Stimulated activated naive CD4-positive, alpha-beta T cell treated with Interleukin-2 at 50 U/mL for 16 hours (primary cell): ENCODE measurements at regions not wholly inside any gene's neighbourhood (a gene's known extent, or its start where the extent isn't known, plus 50 kb on each side); places are given as distances from the start of the nearest gene placed in this dataset.
"Not testable (repeated sequence)": the region's sequence is repeated elsewhere in the genome, so short reads cannot be mapped to it uniquely, and the experiment has no call there.

Experiments used
- DNase-seq: peaks from one replicate; lab custom pipeline; 2025; lab: John Stamatoyannopoulos, UW

DNA sequence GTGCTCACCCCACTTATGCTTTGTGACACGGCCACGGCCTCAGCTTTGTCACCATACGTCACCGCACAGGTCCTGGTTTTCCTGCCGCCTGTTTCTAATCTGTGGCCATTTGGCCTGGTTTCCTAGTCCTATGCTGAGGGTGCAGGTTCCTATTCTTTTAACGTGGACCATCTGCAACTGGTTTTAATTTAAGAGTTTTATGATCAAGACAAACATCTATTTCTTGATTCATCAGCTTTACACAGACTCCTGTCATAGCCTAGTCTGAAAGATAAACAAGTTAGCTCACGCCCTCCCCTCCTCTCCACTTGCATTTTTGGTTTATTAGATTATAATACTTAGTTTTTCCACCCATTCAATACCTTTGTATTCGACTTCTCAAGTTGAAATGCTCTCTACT is 97.5 kb upstream of the RPS6KA2 start:
- no peak for DNase-seq

DNA sequence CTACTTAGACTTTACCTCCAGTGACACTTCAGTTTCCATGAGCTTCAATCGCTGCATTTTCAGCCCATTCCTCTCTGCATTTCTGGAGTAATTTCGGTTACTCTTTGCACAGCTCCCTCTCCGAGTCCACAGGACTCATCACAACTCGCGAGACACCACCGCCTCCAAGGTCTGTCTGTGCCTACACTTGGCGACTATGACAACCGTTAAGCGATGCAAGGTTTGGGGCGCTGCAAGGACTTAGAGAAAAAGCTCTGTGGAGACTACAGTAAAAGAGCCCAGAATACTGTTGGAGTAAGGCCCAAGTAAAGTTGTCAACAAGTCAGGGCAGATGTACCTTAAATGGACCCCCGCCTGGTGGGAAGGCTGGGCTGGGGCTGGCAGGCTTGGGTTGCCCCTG is 95.7 kb upstream of the RPS6KA2 start:
- no peak for DNase-seq

DNA sequence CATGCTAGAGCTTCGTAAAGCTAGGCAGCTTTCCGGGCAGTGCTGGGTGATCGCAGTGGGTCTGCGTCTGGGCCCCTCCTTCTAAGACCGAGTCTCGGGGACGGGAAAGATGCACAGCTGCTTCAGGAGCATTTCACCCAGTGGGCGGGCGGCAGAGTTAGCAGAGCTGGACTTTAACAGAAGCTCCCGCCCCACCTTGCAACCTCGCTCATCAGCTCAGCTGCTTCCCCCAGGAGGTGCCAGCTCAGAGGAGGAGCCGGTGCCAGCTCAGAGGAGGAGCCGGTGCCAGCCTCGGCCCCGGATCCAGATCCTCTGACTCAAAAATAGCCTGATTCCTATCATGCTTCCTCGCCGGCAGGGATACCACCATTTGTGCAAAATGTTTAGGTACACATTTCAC is 94.5 kb upstream of the RPS6KA2 start:
- no peak for DNase-seq

DNA sequence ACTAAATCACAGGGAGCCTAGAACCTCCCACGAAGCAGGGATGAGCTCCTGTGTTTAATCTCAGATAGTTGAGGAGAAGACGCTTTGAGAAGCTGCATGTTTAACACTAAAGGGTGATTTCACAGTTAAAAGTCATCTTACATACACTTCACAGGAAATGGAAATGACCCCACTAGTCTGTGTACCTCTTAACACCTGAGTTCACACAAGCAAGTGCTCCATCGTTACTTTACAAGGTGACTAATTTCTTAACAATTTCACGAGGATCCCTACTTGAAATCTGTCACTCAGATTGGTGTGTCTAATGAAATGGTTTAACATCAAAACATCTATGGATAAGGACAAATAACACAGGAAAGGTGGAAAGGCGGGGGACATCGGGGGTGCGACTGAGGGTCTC is 93.8 kb upstream of the RPS6KA2 start:
- DNase-seq: no peak

DNA sequence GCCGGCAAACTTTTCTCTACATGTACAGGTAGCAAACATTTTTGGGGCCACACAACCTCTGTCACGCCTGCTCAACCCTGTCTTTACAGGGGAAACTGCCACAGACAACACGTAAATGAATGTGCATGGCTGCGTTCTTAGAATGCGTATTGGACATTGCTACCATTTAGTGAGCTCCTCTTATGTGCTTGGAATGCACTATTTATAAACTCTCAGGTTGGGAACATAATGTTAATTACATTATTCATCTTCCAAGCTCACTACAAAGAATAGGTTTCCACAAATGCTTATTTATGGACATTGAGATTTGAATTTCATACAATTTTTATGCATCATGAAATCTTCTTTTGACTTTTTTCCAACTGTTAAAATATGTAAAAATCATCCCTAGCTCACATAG is 92.0 kb upstream of the RPS6KA2 start:
- DNase-seq: no peak

DNA sequence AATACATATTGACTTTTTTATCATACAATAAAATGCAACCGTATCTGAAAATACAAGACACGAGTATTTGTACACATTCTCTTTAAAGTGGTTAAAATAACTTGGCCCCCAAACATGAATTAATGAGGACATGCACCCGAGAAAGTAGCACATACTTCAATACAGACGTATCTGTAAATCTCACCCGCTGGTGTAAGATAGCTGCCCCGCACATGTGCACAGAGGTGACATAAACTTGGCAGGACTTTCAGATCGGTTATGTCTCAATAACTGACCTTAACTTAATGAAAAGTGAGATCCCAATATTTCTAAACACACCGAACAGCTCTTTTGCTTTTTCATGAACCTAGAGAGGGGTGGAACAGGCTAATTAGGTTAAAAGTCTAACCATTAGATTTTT is 91.5 kb upstream of the RPS6KA2 start:
- no peak for DNase-seq

DNA sequence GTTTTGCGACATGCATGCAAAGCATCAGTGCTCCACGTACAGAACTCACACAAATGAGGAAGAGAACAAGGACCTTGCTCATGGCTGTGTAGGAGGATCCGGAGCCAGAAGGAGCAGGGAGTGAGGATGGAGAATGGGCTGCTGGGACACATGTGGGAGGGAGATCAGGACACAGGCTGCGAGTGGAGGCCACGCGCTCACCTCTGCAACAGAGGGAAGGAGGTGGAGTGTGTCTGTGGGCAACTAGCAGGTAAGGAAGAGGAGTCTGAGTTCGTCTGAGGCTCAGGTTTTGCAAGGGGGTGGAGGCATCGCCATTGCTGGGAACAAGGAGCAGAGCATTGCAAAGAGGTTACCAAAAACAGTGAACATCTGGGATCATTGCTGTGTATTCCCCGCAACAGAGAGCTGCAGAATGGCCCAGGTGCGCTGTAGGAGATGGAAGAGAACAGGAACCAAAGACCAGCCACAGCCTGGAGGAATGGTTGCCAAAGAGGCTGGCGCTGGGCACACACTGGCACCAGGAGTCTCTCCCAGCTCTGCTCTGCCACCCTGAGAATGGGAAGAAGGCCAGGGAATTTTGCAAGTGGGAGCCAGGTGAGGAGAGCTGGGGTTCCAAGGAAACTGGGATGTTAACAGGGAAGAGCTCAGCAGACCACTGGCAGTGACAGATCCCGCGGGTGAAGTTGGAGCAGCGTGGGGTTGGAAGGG is 90.0 kb upstream of the RPS6KA2 start:
- DNase-seq: no peak

DNA sequence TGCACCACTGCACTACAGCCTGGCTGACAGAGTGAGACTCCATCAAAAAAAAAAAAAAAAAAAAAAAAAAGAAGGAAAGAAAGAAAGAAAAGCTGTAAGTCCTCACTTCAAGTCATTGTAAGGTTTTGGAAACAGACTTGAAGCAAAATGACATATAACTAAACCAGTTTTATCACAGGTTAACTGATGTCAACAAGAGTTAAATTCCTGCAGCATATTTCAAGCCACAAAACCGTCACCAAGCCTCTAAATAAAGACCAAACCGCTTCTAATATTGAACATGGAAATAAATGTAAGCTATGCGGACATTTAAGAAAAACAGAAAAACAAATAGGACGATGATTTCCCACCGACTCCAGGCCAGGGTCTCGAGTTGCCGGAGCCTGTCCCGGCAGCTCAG is 88.9 kb upstream of the RPS6KA2 start:
- no peak for DNase-seq

DNA sequence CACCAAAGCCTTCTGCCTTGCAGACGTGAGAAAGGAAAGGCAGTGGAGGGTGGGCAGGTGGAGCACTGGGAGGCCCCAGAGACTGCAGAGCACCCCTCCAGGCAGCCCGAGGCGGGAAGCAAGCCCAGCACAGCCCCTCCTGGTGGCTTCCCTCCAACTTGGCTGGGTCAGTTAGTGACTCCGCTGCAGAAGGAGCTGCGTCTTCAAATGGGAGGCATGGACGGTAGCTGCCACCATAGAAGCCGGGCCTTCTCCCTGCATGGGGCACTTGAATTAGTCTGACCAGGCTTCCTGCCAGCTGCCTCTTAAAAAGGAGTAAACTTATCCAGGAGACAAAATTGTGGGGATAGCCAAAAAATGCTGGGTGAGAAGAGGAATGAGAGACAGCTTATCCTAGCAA is 88.0 kb upstream of the RPS6KA2 start:
- no peak for DNase-seq

DNA sequence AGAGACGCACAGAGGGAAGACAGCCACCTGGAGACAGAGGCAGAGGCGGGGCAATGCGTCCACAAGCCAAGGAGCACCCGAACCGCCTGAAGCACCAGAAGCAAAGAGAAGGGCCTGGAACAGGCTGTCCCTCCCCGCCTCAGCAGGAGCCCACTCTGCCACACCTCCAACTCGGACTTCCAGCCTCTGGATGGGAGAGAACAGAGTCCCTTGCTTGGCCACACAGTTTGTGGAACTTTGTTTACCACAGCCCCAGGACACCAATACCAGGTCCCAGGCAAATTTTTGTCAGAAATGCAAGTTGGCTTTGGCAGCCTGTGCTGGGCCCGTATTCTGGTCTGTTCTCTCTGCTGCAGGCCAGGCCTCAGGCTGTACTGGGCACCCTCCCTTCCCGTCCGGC is 87.5 kb upstream of the RPS6KA2 start:
- DNase-seq: no peak

DNA sequence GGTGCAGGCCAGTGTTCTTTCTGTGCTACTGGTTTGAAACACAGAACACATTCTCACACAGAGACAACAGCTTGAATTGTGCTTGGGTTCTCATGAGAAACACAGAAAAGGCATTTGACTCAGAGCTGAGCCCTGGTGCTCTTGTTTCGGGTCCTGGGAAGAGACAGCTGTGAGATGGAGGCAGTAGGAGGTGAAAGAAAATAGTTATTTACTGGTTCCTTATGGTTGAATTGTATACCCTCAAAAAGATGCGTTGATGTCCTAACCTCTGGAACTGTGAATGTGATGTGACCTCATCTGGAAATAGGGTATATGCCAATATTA is 87.1 kb upstream of the RPS6KA2 start:
- no peak for DNase-seq

DNA sequence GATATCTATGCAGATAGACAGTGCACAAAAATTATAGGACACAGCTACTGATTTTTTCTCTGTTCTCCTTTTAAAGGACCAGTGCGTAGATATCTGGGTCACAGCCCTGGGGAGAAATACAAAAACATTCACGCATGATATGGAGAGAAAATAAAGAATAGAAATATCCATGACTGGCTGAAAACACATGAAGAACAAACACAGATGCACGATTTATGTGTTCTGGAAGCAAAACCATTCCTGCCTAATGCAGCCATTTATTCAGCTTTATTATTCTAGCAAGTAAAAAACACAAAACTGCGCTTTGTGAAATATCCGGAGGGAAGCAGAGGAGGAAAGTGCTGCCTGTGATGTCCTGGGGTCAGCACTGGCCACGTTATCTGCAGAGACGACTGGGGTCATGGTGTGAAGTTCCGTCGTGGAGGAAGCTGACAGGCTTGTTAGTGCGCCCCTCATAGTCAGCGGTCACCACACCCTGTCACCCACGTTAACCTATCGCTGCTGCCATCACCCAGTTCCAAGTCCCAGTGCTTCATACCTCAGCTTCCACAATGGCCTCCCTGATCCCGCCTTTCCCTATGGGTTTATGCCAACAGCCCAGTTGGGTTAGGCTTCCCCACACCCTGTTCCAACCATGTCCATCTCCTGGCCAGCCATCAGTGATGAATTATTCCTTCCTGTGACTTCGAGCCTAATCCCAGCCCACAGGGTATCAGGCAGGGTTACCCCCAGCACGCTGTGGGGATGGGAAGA is 86.6 kb upstream of the RPS6KA2 start:
- DNase-seq: no peak

DNA sequence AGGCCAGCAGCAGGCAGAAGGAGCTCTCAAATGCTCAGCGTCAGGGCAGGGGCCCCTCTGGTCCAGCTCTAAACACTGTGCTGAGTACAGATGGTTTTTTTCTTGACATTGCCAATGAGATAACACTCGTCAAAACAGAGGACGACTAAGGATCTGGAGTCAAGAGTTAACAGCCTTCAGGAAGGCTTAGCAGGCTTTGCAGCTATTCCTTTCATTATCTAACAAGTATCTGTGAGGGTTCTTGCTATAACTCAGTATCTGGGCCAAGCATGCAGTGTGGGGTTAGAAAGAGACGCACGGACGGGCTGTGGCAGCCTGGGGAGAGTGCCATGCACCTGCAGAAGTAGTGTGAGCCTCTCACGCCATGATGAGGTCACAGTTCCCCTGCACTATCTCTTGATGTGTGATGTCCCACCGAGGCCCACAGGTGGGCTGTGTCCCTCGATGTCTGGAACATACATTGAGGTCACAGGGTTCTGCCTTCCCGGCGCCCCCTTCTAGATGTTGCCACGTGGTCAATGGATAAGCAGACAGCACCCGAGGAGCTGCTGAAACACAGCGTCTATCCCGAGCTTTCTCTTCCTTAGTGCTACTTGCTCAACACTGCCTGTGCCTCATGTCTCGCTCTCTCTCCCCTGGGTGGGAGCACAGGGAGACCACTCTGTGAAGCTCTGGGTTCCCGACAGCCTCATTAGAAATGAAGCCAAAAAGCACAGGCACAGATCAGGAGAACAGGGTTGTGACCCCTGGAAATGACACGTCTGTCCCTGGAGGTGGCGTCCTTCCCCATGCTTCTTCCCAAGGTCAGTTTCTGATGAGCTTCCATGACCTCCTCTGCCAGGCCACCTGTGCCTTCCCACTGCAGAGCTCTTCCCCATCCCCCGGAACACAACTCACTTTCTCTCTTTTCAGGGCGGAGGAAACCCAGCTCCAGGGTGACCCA is 85.5 kb upstream of the RPS6KA2 start:
- DNase-seq: no peak

DNA sequence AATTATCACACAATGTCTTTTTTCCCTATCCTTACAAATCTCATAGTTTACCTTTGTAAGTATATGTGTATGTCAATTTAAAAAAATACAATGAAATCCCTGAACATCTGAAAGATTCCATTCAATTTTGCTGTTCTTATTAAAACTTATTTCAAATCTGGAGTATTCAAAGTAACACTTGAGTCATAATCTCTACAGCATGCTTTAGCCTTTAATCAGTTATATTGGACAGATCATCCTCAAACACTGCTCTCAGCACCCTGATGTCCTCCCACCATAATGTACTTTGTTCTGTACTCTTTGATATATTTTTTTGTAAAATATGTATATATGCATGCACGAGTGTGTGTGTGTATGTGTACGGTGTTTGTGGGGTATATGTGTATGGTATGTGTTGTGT is 83.0 kb upstream of the RPS6KA2 start:
- DNase-seq: no peak

DNA sequence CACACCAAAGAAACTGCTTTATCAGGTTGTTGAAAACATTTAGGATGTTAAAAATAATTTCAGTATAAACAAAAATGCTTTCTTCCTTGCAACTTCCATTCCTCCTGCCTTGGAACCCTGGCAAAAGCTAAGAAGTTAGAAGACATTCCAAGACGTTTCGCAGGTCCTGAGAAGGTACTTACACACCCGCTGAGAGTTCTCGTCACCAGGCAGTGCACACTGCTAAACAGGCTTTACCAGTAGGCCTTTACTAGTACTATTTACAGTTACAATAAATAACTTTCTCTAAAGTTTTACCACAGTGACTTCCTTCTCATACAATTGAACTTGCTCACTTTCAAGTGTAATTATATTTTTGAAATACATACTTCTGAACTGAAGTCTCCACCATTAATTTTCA is 81.4 kb upstream of the RPS6KA2 start:
- DNase-seq: no peak

DNA sequence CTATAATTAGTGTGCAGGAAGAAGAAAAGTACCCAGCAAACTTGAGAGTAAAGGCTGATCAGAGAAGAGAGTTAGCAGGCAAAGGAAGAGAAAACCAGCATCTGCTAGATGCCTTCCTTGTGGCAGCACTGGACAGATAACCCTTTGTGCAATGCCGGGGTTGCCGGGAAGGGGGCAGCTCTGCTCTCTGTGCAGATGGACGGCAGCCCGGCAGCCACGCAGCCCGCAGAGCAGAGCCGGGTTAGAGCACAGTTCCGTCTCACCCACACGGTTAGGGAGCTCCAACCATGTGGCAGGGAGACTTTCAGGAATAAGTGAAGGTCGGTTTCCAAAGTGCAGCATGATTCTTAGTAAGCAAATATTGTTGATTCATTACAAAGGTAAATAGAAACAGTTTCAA is 80.0 kb upstream of the RPS6KA2 start:
- no peak for DNase-seq

DNA sequence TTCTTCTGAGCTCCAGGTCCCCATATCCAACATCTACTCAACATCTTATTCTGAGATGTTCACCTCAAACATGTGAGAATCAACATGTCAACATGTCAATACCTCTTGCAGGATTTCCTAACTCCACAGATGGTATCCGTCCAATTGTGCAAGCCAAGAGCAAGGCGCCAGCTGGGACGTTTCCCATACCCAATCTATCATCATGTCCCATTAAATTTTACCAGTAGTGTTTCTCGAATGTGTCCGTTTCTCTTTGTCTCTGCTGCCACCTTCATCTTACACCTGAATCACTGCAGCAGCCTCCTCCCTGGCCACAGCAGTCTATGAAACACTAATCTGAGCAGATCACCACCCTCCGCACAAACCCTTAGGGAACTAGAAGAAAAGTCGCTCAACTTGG is 78.0 kb upstream of the RPS6KA2 start:
- no peak for DNase-seq

DNA sequence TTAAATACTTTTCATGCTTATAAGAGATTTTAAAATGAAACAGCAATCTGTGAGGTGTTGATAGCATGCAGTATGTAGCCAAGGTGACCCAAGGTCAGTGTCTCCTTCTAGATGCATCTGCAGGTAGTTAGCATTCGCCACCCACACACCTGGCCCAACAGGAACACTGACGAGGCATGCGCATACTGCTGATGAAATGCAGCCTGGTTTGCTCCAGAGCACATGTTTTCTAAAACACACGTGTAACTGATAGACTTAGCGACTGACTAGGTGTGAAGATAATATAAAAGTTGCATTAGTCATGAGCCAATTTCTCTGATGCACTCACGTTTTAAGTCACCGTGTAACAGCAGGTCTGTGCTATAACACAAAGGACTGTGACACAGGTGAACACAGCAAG is 77.1 kb upstream of the RPS6KA2 start:
- DNase-seq: no peak

DNA sequence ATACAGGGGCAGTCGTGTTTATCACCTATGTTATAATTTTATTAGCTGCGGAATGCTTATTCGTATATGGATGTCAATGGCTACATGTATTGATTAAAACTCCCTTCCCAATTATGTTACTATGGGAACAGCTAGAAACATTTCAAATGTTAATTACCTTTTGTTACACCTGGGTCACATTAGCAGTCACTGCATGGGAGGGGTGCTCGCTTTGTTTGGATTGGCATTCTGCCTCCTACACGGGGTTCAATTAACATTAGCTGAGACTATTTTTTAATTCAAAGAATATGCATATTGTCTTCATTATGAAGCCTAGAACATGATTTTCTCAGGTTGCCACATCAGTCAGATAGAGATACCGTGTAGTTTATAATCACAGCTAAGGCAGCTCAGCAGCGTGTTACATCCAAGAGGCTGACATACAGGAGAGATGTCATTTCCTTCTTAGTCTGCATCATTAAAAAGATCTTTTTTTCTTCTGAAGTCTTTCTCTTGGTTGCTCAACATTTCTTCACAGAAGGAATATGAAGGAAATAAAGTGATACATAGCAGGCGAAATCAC is 76.2 kb upstream of the RPS6KA2 start:
- no peak for DNase-seq

DNA sequence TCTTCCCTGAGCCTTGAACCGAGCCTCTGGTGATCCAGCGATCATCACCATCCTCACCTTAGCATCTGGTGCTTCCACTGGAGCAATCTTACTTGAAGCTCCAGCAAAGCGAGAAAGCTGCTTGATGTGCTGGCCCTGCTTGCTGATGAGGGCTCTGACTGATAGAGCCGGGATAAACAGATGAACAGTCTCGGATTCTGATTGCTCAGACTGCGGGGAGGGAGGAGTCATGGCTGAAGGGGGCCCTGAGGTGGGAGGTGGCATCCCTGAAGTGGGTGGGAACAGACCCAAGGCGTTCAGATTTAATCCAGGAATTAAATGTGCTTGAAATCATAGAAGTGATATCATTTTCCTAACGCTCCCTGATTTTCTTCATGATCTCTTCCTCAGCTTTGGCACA is 74.4 kb upstream of the RPS6KA2 start:
- DNase-seq: not testable (repeated sequence)

DNA sequence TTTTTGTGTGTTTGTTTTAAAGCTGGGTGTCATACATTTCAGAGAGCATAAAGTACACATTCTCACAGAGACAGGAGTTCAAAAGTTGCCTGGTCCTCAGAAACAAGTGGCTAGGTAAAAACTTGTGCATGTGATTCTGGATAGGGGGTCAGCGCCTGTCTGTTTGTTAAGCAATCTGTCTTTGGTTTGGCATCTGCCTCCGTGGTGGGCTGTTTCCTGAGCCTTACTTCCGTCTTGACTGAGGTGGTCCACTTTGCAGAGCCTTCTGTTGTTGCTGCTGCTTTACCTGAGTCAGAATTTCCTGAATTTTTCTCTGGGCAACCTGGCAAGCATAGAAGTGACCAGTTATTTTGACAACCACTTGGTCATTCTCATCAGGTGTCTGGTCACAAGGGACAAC is 73.8 kb upstream of the RPS6KA2 start:
- DNase-seq: not testable (repeated sequence)

DNA sequence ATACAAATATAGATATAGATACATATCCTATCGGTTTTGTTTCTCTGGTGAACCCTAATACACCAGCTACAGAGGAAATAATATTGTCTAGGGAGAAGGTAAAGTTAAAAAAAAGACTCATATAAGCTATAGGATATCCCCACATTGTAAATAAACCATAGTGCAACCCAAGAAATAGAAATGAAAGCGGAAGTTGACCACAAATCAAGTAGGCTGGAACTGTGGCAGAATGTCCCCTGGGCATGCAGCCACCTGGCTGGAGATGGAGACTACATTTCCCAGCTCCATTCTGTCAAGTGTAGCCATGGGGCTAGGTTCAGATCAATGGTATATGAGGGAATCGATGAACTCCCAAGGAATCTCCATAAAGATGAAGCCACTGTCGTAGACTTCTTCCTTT is 70.1 kb upstream of the RPS6KA2 start:
- DNase-seq: no peak

DNA sequence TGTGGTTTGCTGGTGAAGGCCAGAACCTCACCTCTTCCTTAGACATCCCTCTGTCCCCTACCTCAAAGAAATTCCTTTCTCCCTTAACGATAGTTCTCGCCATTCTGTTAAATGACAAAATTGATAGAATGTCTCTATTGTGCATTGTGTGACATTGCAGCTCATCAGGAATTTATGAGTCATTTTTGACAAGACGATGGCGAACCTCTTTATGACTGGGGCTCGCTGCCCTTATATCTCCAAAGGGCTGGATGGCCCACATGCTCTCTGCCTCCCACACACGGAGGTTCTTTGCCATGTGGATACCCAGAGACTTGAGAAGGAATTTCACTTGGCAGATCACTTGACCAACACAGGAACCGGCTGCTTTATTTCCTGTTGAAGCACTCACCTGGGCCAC is 66.8 kb upstream of the RPS6KA2 start:
- no peak for DNase-seq
